Stimulated activated CD4-positive, alpha-beta T cell treated with anti-CD3 and anti-CD28 coated beads, Interleukin-12 subunit alpha, Interleukin-12 subunit beta, amount 100 ng/mL, for 48 hours (primary cell): ENCODE measurements at regions not wholly inside any gene's neighbourhood (a gene's known extent, or its start where the extent isn't known, plus 50 kb on each side); places are given as distances from the start of the nearest gene placed in this dataset.
"Not testable (repeated sequence)": the region's sequence is repeated elsewhere in the genome, so short reads cannot be mapped to it uniquely, and the experiment has no call there.

Experiments
- DNase-seq, 3 donors: peaks; one replicate each; pipeline ENCODE4 v3.0.0-alpha.2; 2020; ENCODE audit warnings: low read depth in 2 of 3, low spot score in 1 of 3

GRCh38 chr1:145553795-145554194 lies 54.0 kb upstream of the GPR89A start:
- DNase-seq, result not testable (repeated sequence)

GRCh38 chr1:145545055-145545454 lies 62.7 kb upstream of the GPR89A start:
- no peak for DNase-seq

- not testable (repeated sequence) for DNase-seq
These were observed 66.1 kb upstream of the GPR89A start for GRCh38 chr1:145541685-145542084.

DNA sequence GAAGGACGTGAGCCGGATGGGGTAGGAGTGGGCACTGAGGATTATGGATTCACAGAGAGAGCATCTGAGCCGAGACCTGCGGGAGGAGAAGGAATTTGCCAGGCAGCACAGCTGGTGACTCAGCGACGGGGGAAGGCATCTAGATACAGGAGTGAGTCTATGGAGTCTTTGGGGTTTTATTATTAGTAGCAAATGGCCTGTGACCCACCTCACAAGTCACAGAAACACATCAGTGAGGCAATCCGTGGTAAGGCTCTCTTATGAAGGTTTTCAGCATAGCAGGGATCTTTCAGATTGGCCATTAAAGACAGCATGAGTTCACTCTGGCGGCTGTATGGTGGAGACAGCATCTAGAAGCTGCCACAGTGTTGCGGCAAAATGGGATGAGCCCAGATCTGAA lies 66.5 kb upstream of the GPR89A start:
- not testable (repeated sequence) for DNase-seq

- not testable (repeated sequence) for DNase-seq
These were observed 69.5 kb upstream of the GPR89A start for GRCh38 chr1:145538118-145538882.

GRCh38 chr1:145537003-145537402 lies 70.8 kb upstream of the GPR89A start:
- not testable (repeated sequence) for DNase-seq

GRCh38 chr1:145535461-145535860 lies 72.3 kb upstream of the GPR89A start:
- not testable (repeated sequence) for DNase-seq

- DNase-seq, result not testable (repeated sequence)
These were observed 79.7 kb upstream of the GPR89A start for GRCh38 chr1:145528068-145528564.

DNA sequence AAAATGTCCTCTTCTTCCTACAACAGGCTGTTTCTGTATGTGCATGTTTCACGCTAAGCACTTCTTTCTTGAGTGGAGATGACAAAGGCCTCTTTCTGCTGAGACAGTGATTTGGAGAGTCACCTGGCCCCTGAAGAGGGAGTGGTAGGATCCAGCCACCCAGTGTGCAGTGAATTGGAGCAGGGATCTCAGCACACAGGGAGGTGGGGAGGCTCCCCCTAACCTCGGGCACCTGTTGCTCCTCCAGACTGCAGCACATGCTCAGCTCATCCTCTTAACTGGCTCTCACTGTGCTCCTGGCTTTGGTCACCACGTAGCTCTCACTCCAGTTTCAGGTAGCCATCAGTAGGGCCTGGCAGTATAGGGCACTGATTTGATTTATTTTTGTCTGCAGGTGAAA lies 87.6 kb upstream of the GPR89A start:
- not testable (repeated sequence) for DNase-seq

DNA sequence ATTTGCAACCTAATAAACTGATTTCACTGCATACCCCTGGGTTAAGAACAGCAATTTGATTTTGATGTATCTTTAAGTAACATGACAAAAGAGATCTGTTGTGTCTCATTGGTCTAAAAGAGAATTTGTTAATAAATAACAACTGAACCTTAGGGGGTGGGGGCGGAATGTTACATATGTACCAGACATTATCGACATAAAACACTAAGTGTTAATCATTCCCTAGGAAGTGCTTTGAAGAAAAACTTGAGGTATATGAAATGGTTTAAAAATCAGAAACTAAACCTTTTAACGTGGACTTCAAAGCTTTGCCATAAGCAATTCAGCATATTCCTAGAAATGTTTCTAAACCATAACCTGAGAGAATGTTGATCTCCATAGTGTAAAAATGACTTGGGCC lies 88.5 kb upstream of the GPR89A start:
- not testable (repeated sequence) for DNase-seq

DNA sequence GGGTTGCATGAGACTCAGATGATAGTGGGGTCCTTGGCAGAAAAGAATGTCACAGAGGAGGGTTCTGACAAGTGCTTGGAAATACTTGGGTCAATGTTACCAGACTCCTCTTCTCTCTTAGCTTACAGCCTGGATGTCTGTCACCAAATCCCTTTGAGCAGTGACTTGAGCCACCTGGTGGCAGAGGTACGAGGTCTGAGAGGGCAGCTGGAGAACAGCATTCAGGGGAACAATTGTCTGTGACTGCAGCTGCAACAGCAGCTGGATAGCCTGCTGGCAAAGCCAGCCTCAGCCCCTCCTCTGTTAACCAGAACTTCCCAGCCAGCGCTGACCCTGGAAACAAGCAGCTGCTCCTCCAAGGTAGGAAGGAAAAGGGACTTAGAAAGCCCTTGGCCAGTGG lies 87.6 kb upstream of the NBPF20 start:
- not testable (repeated sequence) for DNase-seq

DNA sequence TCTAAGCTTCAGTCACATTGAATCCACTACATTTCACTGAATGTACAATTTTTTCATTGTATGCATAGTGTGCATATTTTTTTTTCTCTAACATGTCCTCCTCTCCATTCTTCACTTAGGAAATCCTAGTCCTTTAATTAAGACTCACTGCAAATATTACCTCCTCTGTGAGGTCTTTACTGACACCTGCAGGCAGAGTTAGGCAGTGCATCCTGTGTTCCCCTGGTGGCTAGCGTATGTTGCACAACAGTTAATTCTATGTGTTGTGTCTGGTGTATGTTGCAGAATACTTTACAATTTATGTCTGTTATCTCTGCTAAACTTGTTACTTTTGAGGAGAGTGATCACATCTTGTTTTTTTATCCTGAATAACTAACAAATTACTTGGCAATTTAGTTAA lies 82.7 kb upstream of the NBPF20 start:
- not testable (repeated sequence) for DNase-seq

DNA sequence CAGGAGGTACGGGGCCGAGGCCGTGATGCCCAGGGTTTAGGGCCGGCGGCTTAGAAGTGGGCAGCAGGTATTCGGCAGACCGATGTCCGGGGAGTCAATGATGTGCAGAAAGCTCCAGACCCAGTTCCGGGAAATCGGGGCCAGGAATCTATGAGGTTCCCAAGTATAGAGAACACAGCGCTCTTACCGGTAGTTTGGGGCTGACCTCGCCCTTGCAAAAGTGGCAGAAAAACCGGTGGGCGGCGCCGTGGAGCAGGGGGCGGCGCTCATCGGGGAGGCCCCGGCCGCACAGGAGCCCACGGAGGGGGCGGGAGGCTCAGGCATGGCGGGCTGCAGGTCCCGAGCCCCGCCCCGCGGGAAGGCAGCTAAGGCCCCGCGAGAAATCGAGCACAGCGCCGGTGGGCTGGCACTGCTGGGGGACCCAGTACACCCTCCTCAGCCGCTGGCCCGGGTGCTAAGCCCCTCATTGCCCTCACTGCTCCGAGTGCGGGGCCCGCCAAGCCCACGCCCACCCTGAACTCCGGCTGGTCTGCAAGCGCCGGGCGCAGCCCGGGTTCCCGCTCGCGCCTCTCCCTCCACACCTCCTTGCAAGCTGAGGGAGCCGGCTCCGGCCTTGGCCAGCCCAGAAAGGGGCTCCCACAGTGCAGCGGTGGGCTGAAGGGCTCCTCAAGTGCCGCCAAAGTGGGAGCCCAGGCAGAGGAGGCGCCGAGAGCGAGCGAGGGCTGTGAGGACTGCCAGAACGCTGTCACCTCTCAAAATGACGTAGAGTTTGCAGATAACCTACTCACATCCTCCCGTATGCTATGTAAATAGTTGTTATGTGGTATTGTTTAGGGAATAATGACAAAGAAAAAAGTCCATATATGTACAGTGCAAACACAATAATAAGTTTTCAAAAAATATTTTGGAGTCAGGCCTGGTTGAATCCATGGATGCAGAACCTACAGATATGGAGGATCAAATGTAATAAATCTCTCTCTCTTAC lies 80.6 kb upstream of the NBPF20 start:
- not testable (repeated sequence) for DNase-seq

DNA sequence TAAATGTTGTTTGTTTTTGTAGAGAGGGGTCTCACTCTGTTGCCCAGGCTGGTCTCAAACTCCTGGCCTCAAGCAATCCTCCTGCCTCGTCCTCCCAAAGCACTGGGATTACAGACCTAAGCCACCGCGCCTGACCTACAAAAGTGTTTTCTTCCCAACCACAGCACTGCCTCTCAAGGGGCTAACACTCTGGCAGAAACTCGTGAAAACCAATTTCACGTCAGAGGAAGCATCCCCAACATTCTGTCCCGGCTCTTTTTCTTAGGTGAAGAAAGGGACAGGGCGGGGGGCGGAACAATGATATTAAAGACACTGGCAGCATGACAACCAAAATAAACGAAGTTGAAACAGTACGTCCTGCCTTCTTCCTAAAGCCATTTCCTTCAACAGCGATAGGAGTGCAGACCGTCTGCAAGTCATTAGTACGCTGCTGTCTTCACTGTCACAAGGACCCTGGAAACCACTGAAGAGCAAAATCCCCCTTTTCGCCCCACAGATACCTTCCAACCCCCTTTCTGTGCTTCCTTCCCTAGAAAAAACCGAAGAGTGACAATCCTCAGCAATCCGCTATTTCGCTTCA lies 79.5 kb upstream of the NBPF20 start:
- not testable (repeated sequence) for DNase-seq

DNA sequence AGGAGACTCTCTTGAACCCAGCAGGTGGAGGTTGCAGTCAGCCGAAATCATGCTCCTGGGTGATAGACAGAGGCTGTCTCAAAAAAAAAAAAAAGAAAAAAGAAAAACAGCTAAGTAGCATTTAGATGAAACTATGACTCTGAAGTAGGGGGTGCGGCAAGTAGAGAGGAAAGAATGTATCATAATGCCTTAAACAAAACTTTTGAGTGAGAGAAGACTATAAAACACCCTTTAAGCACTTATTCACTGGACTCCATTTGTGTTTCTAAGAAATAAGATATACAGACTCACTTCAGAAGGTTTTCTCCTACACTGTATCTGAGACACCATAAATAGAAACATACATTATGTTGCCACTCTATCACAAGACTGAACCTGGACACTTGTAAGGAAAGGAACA lies 78.9 kb upstream of the NBPF20 start:
- DNase-seq, result not testable (repeated sequence)

GRCh38 chr1:145500251-145500650 lies 74.8 kb upstream of the NBPF20 start:
- not testable (repeated sequence) for DNase-seq

GRCh38 chr1:145495077-145495871 lies 69.9 kb upstream of the NBPF20 start:
- DNase-seq, result not testable (repeated sequence)

DNA sequence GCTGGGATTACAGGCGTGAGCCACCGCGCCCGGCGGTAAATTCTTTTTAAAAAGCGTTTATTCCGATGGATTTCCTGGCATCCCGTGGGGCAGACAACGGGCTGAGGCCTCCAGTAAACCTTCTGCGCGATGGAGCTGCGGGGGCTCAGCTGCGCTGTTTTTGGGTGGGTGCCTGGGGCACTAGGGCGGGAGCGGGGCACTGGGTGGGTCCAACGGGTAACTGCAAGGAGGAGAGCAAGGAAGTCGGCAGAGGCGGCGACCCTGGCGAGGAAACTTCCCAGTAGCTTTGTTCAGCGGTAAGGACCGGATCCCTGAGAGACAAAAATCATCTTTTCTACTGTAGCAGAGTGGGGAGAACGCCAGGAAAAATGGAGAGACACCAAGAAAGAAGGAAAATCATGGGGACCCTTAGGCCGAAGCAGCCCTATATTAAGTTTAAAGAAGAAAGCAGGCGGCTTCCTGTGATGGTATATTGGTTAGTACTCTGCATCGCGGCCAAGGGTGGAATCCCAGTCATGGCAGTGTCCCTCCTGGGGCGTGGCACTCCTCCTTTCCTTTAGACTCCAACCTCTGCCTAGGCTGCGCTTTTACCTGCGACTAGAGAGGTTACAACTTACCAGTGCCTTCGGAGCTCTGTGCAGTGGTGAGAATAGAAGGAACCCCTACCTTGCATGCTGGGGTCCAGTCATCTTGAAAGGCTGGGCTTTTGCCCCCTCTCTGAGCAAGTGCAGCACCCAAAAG lies 63.0 kb upstream of the NBPF20 start:
- DNase-seq, result not testable (repeated sequence)

GRCh38 chr1:145487156-145487555 lies 61.8 kb upstream of the NBPF20 start:
- DNase-seq, result not testable (repeated sequence)

DNA sequence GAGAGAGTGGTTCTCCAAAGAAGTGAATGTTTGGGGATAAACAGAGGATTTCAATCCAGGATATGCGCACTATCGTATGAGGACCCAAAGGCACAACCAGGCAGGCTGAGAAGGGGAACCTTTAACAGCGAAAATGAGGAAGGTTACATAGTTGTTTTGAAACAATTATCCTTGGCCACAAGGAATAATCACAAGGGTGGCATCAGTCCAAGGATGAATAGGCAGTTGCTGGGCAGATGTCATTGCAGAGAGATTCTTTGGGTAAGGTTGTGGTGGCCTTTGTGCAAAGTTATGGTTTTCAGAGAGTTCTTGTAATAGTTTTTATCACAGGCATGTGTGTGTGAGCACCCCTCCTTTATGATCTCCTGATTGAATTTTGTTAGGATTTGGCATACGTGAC lies 58.9 kb upstream of the NBPF20 start:
- not testable (repeated sequence) for DNase-seq
